ENCODE measurements at regions not wholly inside any gene's neighbourhood (a gene's known extent, or its start where the extent isn't known, plus 50 kb on each side); places are given as distances from the start of the nearest gene placed in this dataset.

GRCh38 chr7:33773053-33773452 is 132.3 kb upstream of the BMPER start:
- H3K27me3 ChIP-seq (ENCODE audit: control insufficient read depth in 1 of 2, insufficient read depth in 2 of 2, low read length in 2 of 2): no peaks in the 10 kb centered on the region
- H3K27ac ChIP-seq (ENCODE audit: low read depth in 2 of 2, low read length in 1 of 2): peak overlapping the region in 1 of 2 donors; percentile 69
- no peaks in the 10 kb centered on the region for H3K9me3 ChIP-seq (ENCODE audit: control insufficient read depth in 2 of 2, insufficient read depth in 1 of 2, low read depth in 1 of 2, low read length in 1 of 2)
- no peaks in the 10 kb centered on the region for H3K36me3 ChIP-seq (ENCODE audit: control insufficient read depth in 2 of 2, insufficient read depth in 2 of 2, low read length in 1 of 2)
- H3K4me1 ChIP-seq (ENCODE audit: control insufficient read depth in 2 of 2, insufficient read depth in 2 of 2, low read length in 1 of 2): peaks cover 0 to 2% of the 10 kb centered on the region in 2 donors
- H3K4me3 ChIP-seq (ENCODE audit: low read depth in 1 of 2, low read length in 2 of 2): no peak overlapping the region

GRCh38 chr7:33774762-33775523 is 130.4 kb upstream of the BMPER start:
- Histone ChIP-seq H3K27me3 (ENCODE audit: control insufficient read depth in 1 of 2, insufficient read depth in 2 of 2, low read length in 2 of 2) (no peaks in the 10 kb centered on the region), H3K9me3 (ENCODE audit: control insufficient read depth in 2 of 2, insufficient read depth in 1 of 2, low read depth in 1 of 2, low read length in 1 of 2) (no peaks in the 10 kb centered on the region), H3K4me3 (ENCODE audit: low read depth in 1 of 2, low read length in 2 of 2) (no peak overlapping the region), H3K36me3 (ENCODE audit: control insufficient read depth in 2 of 2, insufficient read depth in 2 of 2, low read length in 1 of 2) (no peaks in the 10 kb centered on the region), H3K4me1 (ENCODE audit: control insufficient read depth in 2 of 2, insufficient read depth in 2 of 2, low read length in 1 of 2) (peaks cover 0 to 2% of the 10 kb centered on the region in 2 donors), H3K27ac (ENCODE audit: low read depth in 2 of 2, low read length in 1 of 2) (peak overlapping the region; percentile 68 to 76)
- WGBS, 2 donors: 44 to 51% methylated on average over 6 of the region's 6 CpGs

GRCh38 chr7:33775790-33776189 is 129.5 kb upstream of the BMPER start:
- Histone ChIP-seq H3K4me1 (ENCODE audit: control insufficient read depth in 2 of 2, insufficient read depth in 2 of 2, low read length in 1 of 2) (peaks cover 0 to 2% of the 10 kb centered on the region in 2 donors), H3K27ac (ENCODE audit: low read depth in 2 of 2, low read length in 1 of 2) (no peak overlapping the region), H3K4me3 (ENCODE audit: low read depth in 1 of 2, low read length in 2 of 2) (no peak overlapping the region), H3K9me3 (ENCODE audit: control insufficient read depth in 2 of 2, insufficient read depth in 1 of 2, low read depth in 1 of 2, low read length in 1 of 2) (no peaks in the 10 kb centered on the region), H3K27me3 (ENCODE audit: control insufficient read depth in 1 of 2, insufficient read depth in 2 of 2, low read length in 2 of 2) (no peaks in the 10 kb centered on the region), H3K36me3 (ENCODE audit: control insufficient read depth in 2 of 2, insufficient read depth in 2 of 2, low read length in 1 of 2) (no peaks in the 10 kb centered on the region)
- 90 to 92% methylated on average over 4 of the region's 4 CpGs for WGBS, 2 donors

GRCh38 chr7:33776788-33777187 is 128.6 kb upstream of the BMPER start:
- Histone ChIP-seq H3K27me3 (ENCODE audit: control insufficient read depth in 1 of 2, insufficient read depth in 2 of 2, low read length in 2 of 2) (no peaks in the 10 kb centered on the region), H3K4me3 (ENCODE audit: low read depth in 1 of 2, low read length in 2 of 2) (no peak overlapping the region), H3K9me3 (ENCODE audit: control insufficient read depth in 2 of 2, insufficient read depth in 1 of 2, low read depth in 1 of 2, low read length in 1 of 2) (no peaks in the 10 kb centered on the region), H3K4me1 (ENCODE audit: control insufficient read depth in 2 of 2, insufficient read depth in 2 of 2, low read length in 1 of 2) (peaks cover 0 to 2% of the 10 kb centered on the region in 2 donors), H3K36me3 (ENCODE audit: control insufficient read depth in 2 of 2, insufficient read depth in 2 of 2, low read length in 1 of 2) (no peaks in the 10 kb centered on the region), H3K27ac (ENCODE audit: low read depth in 2 of 2, low read length in 1 of 2) (no peak overlapping the region)
- WGBS, 2 donors: 51 to 59% methylated on average over 3 of the region's 3 CpGs

DNA sequence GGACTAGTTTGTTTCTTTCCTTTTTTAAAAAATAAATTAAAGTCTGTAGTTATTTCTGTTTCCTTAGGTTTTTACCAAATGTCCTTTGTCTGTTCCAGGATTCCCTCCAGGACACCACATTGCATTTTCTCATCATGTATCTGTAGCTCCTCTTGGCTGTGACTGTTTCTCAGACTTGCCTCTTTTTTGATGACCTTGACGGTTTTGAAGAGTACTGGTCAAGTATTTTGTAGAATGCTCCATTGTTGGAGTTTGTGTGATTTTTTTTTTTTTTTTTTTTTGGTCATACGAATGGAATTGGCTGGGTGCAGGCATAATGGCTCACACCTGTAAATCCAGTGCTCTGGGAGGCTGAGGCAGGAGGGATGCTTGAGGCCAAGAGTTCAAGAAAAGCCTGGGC is 127.1 kb upstream of the BMPER start:
- no peaks in the 10 kb centered on the region for H3K36me3 ChIP-seq (ENCODE audit: control insufficient read depth in 2 of 2, insufficient read depth in 2 of 2, low read length in 1 of 2)
- H3K9me3 ChIP-seq (ENCODE audit: control insufficient read depth in 2 of 2, insufficient read depth in 1 of 2, low read depth in 1 of 2, low read length in 1 of 2): no peaks in the 10 kb centered on the region
- H3K27ac ChIP-seq (ENCODE audit: low read depth in 2 of 2, low read length in 1 of 2): no peak overlapping the region
- H3K4me1 ChIP-seq (ENCODE audit: control insufficient read depth in 2 of 2, insufficient read depth in 2 of 2, low read length in 1 of 2): no peaks in the 10 kb centered on the region
- H3K4me3 ChIP-seq (ENCODE audit: low read depth in 1 of 2, low read length in 2 of 2): no peak overlapping the region
- H3K27me3 ChIP-seq (ENCODE audit: control insufficient read depth in 1 of 2, insufficient read depth in 2 of 2, low read length in 2 of 2): no peaks in the 10 kb centered on the region
- 90 to 91% methylated on average over 2 of the region's 2 CpGs for WGBS, 2 donors

GRCh38 chr7:33779216-33779615 is 126.1 kb upstream of the BMPER start:
- WGBS, 2 donors: 74 to 75% methylated on average over 5 of the region's 5 CpGs
- no peaks in the 10 kb centered on the region for H3K36me3 ChIP-seq (ENCODE audit: control insufficient read depth in 2 of 2, insufficient read depth in 2 of 2, low read length in 1 of 2)
- H3K27ac ChIP-seq (ENCODE audit: low read depth in 2 of 2, low read length in 1 of 2): no peak overlapping the region
- H3K27me3 ChIP-seq (ENCODE audit: control insufficient read depth in 1 of 2, insufficient read depth in 2 of 2, low read length in 2 of 2): no peaks in the 10 kb centered on the region
- no peak overlapping the region for H3K4me3 ChIP-seq (ENCODE audit: low read depth in 1 of 2, low read length in 2 of 2)
- H3K4me1 ChIP-seq (ENCODE audit: control insufficient read depth in 2 of 2, insufficient read depth in 2 of 2, low read length in 1 of 2): no peaks in the 10 kb centered on the region
- no peaks in the 10 kb centered on the region for H3K9me3 ChIP-seq (ENCODE audit: control insufficient read depth in 2 of 2, insufficient read depth in 1 of 2, low read depth in 1 of 2, low read length in 1 of 2)

DNA sequence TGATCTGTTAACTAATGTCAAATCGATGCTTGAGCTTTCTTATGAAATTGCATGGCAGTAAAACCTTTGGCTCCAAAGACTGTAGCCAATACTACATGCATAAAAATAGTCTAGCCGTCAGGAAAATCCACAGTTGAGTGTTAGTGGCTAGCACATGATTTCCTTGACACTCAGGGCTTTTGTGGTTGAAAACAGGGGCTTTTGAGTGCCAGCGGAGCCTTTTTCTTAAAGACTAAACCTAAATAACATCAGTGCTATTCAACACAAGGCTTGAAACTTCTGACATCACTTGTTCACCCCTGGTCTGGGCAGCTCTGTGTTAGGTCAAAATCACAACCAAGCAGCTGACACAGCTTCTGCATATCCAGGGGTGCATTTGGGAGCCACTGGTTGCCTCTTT is 124.2 kb upstream of the BMPER start:
- Histone ChIP-seq H3K36me3 (ENCODE audit: control insufficient read depth in 2 of 2, insufficient read depth in 2 of 2, low read length in 1 of 2) (no peaks in the 10 kb centered on the region), H3K9me3 (ENCODE audit: control insufficient read depth in 2 of 2, insufficient read depth in 1 of 2, low read depth in 1 of 2, low read length in 1 of 2) (no peaks in the 10 kb centered on the region), H3K27ac (ENCODE audit: low read depth in 2 of 2, low read length in 1 of 2) (no peak overlapping the region), H3K4me3 (ENCODE audit: low read depth in 1 of 2, low read length in 2 of 2) (no peak overlapping the region), H3K27me3 (ENCODE audit: control insufficient read depth in 1 of 2, insufficient read depth in 2 of 2, low read length in 2 of 2) (no peaks in the 10 kb centered on the region), H3K4me1 (ENCODE audit: control insufficient read depth in 2 of 2, insufficient read depth in 2 of 2, low read length in 1 of 2) (no peaks in the 10 kb centered on the region)
- WGBS, 2 donors: 74 to 77% methylated on average over 3 of the region's 3 CpGs

GRCh38 chr7:33781796-33782195 is 123.5 kb upstream of the BMPER start:
- WGBS, 2 donors: 80 to 85% methylated on average over 3 of the region's 3 CpGs
- Histone ChIP-seq H3K36me3 (ENCODE audit: control insufficient read depth in 2 of 2, insufficient read depth in 2 of 2, low read length in 1 of 2) (no peaks in the 10 kb centered on the region), H3K9me3 (ENCODE audit: control insufficient read depth in 2 of 2, insufficient read depth in 1 of 2, low read depth in 1 of 2, low read length in 1 of 2) (no peaks in the 10 kb centered on the region), H3K4me1 (ENCODE audit: control insufficient read depth in 2 of 2, insufficient read depth in 2 of 2, low read length in 1 of 2) (no peaks in the 10 kb centered on the region), H3K27me3 (ENCODE audit: control insufficient read depth in 1 of 2, insufficient read depth in 2 of 2, low read length in 2 of 2) (no peaks in the 10 kb centered on the region), H3K4me3 (ENCODE audit: low read depth in 1 of 2, low read length in 2 of 2) (no peak overlapping the region), H3K27ac (ENCODE audit: low read depth in 2 of 2, low read length in 1 of 2) (no peak overlapping the region)

DNA sequence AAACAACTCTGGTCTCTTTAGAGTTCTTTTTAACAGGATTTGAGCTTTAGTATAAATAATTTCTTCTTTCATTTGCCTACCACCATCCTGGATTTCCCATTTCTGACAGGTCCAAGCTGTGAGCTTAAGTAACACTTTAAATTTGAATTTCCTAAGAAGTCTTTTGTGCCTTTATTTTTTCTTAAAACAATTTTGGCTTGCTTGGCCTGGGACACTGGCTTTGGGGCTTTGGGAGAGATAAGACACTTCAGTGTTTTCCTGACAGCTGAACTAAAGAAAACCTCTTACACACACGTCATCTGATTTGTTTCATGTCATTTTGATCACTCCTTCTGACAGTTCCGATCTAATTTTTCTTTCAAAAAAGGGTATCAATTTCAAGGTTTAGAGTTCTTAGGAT is 121.3 kb upstream of the BMPER start:
- Histone ChIP-seq H3K36me3 (ENCODE audit: control insufficient read depth in 2 of 2, insufficient read depth in 2 of 2, low read length in 1 of 2) (no peaks in the 10 kb centered on the region), H3K27me3 (ENCODE audit: control insufficient read depth in 1 of 2, insufficient read depth in 2 of 2, low read length in 2 of 2) (no peaks in the 10 kb centered on the region), H3K4me3 (ENCODE audit: low read depth in 1 of 2, low read length in 2 of 2) (no peak overlapping the region), H3K9me3 (ENCODE audit: control insufficient read depth in 2 of 2, insufficient read depth in 1 of 2, low read depth in 1 of 2, low read length in 1 of 2) (no peaks in the 10 kb centered on the region), H3K4me1 (ENCODE audit: control insufficient read depth in 2 of 2, insufficient read depth in 2 of 2, low read length in 1 of 2) (no peaks in the 10 kb centered on the region), H3K27ac (ENCODE audit: low read depth in 2 of 2, low read length in 1 of 2) (no peak overlapping the region)
- WGBS, 2 donors: 88 to 92% methylated on average over 2 of the region's 2 CpGs

DNA sequence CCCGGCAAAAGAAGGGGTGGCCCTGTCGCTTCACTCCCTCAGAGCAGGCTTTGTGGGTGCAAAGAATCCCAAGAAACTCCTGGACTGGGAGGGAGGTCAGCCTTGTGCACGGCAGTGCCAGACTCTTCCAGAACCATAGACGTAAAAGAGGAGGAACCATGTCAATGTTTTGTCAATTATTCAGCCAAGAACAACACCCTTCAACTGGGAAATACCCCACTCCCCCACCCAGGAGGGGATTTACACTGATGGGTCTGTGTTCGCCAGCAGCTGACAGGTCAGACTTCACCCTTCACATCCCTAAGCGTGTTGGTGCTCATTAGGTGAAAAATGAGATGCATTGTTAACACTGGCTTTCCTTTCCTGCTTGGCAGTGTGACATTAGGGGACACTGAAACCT is 116.8 kb upstream of the BMPER start:
- Histone ChIP-seq H3K36me3 (ENCODE audit: control insufficient read depth in 2 of 2, insufficient read depth in 2 of 2, low read length in 1 of 2) (no peaks in the 10 kb centered on the region), H3K27me3 (ENCODE audit: control insufficient read depth in 1 of 2, insufficient read depth in 2 of 2, low read length in 2 of 2) (no peaks in the 10 kb centered on the region), H3K4me1 (ENCODE audit: control insufficient read depth in 2 of 2, insufficient read depth in 2 of 2, low read length in 1 of 2) (no peaks in the 10 kb centered on the region), H3K9me3 (ENCODE audit: control insufficient read depth in 2 of 2, insufficient read depth in 1 of 2, low read depth in 1 of 2, low read length in 1 of 2) (no peaks in the 10 kb centered on the region), H3K27ac (ENCODE audit: low read depth in 2 of 2, low read length in 1 of 2) (no peak overlapping the region), H3K4me3 (ENCODE audit: low read depth in 1 of 2, low read length in 2 of 2) (no peak overlapping the region)
- WGBS, 2 donors: 79 to 81% methylated on average over 6 of the region's 6 CpGs
